GM12864 (cell line): ENCODE measurements at regions not wholly inside any gene's neighbourhood (a gene's known extent, or its start where the extent isn't known, plus 50 kb on each side); places are given as distances from the start of the nearest gene placed in this dataset.

Source experiments
- DNase-seq: peaks from one replicate; pipeline ENCODE4 v3.0.0-alpha.2; 2011; ENCODE audit warnings: low read depth
- H3K4me3 ChIP-seq: 2 replicates; pipeline ENCODE4 v1.5.1; 2011; ENCODE audit warnings: mild to moderate bottlenecking, low read depth, low read length, control low read depth
- CTCF ChIP-seq: IDR thresholded peaks from 2 replicates; pipeline ENCODE4 v1.5.1; 2011; ENCODE audit warnings: low read depth, mild to moderate bottlenecking, moderate library complexity, low read length, control low read depth, inconsistent platforms; ENCODE audit errors: missing control alignments

- peak overlapping the region; percentile 52 for H3K4me3 ChIP-seq
- no peak for DNase-seq
- TF ChIP-seq CTCF: no peak
Measured at GRCh38 chr6:27133281-27134227, 113.9 kb upstream of the PRSS16 start.

GRCh38 chr6:27135087-27135657, 112.3 kb upstream of the PRSS16 start:
- no peak overlapping the region for H3K4me3 ChIP-seq
- no peak for DNase-seq
- TF ChIP-seq CTCF: no peak

GRCh38 chr6:27136077-27136644, 111.3 kb upstream of the PRSS16 start:
- DNase-seq: no peak
- no peak overlapping the region for H3K4me3 ChIP-seq
- no peak for TF ChIP-seq CTCF

- no peak for TF ChIP-seq CTCF
- H3K4me3 ChIP-seq: no peak overlapping the region
Measured at GRCh38 chr6:27136978-27137814, 110.3 kb upstream of the PRSS16 start.

GRCh38 chr6:27138406-27138805, 109.1 kb upstream of the PRSS16 start:
- DNase-seq: no peak
- peak overlapping the region; percentile 10; the same call in 1 of the 2 replicates for H3K4me3 ChIP-seq
- TF ChIP-seq CTCF: no peak

More at GRCh38 chr6:27136978-27137814, 110.3 kb upstream of the PRSS16 start:
- no peak for DNase-seq

- no peak for TF ChIP-seq CTCF
- H3K4me3 ChIP-seq: peak overlapping the region; percentile 70
- peak; percentile 90 for DNase-seq
Measured at GRCh38 chr6:27138837-27139755, 108.4 kb upstream of the PRSS16 start.
